ENCODE measurements at regions not wholly inside any gene's neighbourhood (a gene's known extent, or its start where the extent isn't known, plus 50 kb on each side); places are given as distances from the start of the nearest gene placed in this dataset.
"Not testable (repeated sequence)": the region's sequence is repeated elsewhere in the genome, so short reads cannot be mapped to it uniquely, and the experiment has no call there.

DNA sequence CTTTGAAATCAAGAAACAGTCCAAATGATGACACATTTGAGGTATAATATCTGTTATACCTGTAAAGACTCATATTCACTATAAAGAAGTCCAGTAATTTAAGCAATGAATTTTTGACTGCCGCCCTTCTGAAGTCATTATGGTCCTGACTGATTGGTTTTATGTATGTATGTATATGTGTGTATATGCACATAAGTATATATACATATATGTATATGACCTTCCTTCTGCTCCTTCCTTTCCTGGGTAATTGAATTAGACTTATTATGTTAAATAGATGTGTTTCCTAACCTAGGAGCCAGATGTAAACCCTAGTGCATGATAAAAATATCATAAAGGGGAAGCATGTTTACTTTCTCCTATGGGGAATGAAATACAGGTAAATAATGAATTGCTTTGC lies 343.1 kb upstream of the BRINP1 start:
- DNase-seq: no peak

DNA sequence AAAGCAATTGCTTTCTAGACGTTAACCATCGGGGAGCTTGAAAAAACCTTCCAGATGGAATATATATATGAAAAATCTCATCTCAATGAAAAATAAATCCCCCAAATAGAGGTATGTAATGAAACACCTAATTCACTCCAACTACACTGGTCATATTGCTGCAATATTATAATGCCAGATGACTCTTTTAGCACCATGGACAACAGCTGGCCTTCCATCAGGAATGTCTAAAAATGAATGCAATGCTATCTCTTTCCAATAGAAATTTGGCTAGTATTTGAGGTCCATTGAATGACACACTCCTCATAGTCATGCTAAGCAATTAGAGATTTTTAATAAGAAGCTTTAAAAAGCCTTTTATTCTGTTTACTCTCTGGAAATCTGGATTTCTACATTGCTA lies 340.2 kb upstream of the BRINP1 start:
- no peak for DNase-seq

DNA sequence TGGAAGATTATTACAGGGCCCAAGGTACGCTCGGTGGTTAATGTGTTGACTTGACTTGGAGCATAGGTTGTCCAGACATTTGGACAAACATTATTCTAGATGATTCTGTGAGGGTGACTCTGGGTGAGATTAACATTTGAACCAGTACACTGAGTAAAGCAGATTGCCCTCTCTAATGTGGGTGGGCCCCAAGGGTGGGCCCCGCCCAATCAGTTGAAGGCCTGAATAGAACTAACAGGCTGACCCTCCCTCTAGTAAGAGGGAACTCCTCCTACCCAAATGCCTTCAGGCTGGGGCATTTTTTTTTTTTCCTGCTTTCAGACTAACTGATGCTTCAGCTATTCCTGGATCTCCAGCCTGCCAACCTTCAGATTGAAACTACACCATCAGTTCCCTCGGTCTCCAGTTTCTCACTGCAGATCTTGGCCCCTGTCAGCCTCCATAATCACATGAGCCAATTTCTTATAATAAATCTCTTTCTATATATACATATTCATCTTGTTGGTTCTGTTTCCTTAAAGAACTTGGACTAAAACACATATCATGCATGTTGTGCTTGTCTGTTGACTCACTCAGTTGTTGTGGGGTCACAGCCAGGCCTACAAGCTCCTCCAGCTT lies 338.1 kb upstream of the BRINP1 start:
- no peak for DNase-seq

DNA sequence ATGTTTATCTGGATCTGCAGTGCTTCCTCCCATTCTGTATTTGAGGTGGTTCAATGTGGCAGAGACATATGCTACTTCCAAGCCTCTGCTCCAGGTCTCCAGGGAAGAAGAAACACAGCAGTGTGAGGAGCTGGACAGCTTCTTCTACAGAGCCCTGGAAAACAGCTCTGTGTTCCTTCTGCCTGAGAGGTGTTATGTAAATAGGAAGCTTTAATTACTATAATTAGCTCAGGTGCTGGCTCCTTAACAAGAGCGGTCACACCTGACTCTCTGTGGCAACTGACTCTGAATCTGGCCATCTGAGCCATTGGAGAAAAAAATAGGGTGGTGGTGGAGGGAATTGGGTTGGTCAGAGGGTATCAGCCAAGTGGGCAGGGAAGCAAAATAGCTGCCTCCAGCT lies 332.4 kb upstream of the BRINP1 start:
- DNase-seq: no peak

DNA sequence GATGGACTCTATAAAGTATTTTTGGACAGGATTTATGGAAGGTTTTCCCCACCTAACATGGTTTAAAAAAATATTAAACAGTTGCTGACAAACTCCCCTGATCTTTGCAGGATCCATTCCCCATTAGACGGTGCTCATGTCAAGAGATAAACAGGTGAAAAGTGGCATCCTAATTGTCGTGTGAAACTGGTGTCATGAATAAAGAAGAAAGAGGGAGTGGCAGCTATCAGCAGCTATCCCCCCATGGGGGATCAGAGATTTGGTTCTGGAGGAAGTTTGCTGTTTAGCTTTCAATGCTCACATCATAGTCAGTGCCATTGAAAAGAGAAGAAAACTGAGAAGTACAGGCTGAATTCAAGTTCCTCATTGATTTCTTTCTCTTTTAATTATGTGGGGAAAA lies 329.3 kb upstream of the BRINP1 start:
- no peak for DNase-seq

DNA sequence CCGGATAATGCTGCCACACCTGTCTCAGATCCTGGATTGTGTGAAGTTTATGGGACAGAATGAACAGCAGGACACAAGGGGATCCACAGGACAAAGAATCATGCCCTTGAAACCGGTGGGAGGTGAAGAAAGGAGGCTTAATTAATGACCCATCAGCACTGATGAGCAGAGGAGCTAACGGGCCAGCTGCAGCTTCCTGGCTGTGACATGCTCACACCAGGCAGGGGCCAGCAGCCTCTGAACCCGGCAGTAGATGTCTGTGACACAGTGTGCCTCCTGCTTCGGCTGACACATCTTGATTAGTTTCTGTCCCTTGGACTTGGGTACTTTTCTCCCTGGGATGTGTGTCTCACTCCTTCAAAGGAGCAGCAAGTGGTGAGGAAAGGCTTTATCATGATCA lies 328.8 kb upstream of the BRINP1 start:
- DNase-seq: no peak

DNA sequence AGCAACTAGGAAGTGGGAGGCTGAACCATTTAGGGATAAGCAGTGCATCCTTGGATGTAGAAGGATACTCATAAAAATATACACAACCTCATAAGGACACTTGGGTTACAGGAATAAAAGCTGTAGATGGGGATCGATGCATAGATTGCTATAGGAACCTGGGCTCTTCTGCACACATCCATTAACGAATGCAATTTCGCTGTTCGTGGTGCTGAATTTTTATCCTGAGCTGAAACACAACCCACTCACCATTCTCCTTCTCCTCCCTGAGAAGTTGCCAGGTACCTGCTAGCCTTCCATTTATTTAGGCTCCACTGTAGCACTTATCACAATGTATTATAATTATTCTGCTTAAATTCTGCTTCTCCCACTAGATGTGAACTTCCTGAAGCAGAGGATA lies 320.6 kb upstream of the BRINP1 start:
- no peak for DNase-seq

DNA sequence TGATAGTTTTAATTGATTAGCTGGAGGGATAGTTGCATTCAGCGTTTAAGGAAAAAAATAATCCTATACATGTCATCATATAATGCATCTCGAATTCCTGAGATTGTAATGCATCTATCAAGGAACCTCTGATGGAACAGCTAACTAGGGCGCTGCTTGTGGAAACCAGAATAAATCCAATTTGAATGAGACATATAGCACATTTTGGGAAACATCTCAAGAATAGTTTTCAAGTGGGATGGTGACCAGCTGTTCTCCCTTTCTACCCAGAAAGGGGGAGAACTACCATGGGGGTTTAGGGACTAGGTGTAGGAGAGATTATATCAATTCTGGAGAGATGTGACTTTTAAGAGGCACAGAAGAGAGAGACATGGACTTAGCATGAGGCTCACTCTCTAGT lies 319.3 kb upstream of the BRINP1 start:
- DNase-seq: no peak

DNA sequence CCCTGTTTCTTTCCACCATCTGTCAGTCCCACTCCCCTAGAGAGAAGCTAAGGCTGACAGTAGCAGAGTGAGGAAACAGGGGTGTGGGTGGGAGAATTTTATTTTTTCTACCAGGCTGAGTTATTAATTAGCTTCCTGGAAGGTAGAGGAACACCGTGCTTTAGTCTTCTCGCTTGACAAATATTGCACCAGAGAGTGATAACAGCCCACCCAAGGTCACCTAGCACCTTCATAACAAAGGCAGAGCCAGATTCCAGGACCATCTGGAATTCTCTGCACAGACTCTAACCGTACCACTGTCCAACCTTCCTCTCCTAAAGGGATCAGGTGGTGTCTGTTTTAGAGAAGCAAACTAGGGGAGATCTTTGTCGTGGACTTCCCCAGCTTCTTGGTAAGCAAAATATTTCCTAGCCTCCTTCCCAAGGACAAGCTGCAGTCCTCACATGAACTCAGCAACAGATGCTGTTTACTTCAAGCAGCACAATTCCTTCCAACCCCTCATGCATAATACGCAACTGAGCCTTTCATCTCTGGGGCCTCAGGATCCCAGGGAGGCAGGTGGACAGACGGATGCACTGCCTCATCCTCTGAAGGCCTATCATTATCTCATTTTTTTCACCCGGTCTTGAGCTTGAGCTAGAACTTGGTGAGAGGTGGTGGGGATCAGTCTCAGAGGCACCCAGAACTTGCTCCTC lies 308.7 kb upstream of the BRINP1 start:
- DNase-seq: no peak

DNA sequence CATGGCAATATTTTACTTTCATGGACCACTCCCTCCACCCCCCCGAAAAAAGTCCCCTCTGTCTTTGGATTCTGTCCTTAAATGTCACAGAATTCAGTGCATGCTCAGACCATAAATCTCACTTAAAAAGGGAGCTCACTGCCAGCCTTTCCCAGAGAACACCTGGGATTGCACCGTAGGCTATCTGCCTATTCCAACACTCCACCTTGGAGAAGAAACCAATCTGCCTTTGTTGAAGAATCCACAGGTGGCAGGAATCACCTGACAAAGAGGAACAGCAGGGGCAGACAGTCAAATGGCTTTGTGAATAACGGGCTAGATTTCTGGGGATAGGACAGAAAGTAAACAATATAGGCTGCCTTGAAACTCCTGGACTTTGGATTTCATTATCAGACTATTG lies 306.7 kb upstream of the BRINP1 start:
- DNase-seq: no peak

DNA sequence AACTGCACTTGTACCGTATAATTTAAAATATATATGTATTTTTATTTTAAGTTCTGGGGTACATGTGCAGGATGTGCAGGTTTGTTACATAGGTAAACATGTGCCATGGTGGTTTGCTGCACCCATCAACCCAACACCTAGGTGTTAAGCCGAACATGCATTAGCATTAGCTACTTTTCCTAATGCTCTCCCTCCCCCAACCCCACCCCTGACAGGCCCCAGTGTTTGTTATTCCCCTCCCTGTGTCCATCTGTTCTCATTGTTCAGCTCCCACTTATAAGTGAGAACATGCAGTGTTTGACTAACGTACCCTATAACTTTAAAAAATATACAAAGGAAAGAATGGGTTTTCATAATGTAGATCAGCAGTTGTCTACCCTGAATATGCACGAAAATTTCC lies 303.5 kb upstream of the BRINP1 start:
- DNase-seq: not testable (repeated sequence)

DNA sequence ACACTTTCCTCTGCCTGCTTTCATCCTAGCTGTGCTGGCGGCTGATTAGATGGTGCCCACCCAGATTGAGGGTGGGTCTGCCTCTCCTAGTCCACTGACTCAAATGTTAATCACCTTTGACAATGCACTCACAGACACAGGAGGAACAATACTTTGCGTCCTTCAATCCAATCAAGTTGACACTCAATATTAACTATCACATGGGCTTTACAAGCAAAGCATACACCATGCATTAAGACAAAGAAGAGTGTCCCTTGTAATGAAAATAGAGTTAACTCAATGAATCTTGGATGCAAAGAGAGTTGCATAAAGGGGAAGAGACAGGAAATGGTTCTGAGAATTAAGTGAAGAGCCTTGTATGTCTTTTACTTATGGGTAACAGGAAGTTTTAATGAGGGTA lies 298.7 kb upstream of the BRINP1 start:
- DNase-seq: no peak

DNA sequence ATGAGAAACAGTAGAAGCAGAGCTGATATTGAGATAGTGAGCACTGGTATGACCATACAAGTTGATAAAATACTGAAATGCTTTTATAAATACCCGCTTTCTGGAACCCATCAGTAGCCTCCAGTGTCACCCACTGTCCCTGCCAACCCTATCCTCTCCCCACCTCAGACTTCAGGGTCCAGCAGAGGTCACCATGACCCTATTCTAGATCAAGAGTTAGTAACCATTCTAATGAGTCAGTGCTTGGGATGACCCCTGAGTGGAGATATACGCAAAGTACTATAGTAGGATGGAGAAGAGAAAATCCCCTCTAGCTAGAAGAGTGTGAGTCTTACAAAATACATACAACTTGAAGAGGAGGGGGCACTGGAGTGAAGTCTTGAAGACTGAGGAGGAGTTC lies 297.9 kb upstream of the BRINP1 start:
- DNase-seq: no peak

DNA sequence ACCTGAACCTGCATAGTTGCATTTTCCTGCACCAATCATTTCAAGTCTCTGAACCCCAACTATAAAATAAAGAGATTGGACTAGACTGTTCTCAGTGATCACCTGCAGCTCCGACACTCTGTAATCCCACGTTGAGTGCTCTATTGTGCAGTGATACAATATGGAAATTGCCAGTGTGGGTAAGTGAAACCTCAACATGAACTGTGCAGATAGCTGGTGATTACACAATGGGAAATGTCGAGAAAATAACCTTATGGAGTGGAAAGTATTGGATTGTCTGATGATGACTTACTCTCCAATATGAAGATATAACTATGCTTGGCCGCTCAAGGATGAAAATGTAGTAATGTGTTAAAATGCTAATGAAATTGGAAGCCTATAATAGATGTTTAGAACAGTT lies 293.1 kb upstream of the BRINP1 start:
- no peak for DNase-seq

DNA sequence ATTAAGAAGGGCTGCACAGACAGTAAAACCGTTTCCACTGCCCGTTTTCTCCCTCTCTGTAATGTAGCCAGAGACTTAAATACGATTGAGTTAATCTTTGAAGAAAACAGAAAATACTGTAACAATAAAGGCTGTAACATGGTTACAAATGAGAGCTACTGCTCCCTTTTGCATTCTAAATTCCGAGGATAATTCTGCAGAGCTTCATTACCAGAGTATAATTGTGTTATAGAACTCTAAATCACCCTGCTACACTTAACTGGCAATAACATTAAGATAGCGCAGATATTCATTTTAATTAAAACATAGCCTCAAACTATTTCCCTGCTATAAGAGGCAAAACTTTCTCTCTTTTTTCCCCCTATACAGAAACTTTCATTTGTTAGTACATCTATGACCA lies 283.7 kb upstream of the BRINP1 start:
- DNase-seq: no peak

DNA sequence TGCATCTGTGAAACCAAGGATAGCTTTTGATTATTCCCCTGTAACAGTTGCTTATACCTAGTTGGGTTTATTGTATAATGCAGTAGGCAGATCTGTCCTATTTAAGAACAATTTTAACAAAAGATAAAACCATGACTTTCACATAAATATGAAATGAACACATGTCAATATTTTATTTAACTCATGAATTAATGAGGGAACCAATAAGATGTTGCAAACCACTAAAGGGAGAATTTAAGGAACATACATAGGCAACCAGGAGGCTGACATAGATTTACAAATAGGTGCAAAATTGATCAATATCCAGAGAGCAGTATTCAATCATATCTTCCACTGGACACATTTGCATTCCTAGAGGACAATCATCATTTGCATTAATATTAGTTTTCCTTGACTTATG lies 280.0 kb upstream of the BRINP1 start:
- DNase-seq: no peak

DNA sequence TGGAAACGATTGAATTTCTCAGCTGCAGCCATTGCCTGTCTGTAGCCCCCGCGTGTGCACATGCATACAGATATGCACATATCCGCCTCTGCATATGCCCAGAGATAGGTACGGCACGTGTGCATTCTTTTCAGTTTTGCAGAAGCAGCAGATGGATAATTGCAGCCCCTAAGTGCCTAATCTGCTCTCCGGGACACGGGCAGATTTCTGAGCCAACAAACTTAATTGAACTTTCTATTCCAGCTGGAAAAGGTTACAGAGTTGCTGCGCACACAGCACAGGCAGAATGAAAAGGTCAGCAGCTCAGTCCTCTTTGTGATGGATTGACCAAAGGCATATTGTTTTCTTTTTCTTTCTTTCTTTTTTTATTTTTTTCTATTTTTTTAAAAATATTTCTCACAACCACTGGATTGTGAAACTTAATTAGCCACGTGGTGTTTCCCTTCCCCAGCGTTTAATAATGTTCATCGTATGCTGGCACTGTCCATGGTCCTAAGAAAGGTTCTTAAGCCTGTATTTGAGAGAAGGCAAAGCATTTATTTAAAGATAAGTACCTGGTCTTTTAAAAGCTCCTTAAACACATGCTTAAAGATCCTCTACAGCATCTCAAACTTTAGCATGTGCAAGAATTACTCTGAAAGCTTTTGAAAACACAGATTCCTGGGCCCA lies 270.2 kb upstream of the BRINP1 start:
- DNase-seq: no peak

DNA sequence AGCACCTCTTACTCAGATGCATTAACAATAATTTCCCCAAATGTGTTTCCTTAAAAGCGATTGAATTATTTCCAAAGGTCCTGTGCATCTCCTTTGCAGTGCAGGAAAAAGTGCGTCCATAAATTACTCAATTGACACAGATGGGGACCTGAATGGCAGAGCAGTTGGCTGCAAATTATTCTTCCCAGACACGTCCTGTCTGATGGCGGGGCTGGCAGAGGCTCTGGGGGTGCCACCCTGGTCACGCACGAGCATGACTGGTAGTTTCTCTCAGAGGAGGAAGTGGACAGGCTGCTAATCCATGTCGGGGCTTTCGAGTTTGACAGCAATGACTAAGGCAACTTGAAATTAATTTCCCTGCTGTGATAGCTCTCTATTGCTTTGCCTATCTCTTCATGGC lies 264.8 kb upstream of the BRINP1 start:
- DNase-seq: no peak

DNA sequence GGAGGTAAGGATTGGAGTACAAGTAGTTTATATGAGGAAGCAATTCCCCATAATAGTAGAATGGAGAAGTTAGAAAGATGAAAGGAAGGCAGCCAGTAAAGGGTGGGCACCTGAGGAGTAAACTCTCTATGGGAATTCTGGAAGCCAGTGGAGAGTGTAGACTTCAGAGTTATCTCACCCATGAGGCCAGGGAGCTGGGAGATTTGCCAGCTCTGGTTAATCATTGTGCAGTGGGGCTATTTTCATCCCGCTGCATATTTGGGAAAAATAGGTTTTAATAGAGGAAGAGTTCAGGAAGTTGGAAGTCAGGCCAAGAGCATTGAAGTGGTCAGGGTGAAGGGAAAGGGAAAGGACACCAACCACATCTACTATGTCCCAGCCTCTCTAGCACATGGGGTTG lies 242.3 kb upstream of the BRINP1 start:
- DNase-seq: no peak

DNA sequence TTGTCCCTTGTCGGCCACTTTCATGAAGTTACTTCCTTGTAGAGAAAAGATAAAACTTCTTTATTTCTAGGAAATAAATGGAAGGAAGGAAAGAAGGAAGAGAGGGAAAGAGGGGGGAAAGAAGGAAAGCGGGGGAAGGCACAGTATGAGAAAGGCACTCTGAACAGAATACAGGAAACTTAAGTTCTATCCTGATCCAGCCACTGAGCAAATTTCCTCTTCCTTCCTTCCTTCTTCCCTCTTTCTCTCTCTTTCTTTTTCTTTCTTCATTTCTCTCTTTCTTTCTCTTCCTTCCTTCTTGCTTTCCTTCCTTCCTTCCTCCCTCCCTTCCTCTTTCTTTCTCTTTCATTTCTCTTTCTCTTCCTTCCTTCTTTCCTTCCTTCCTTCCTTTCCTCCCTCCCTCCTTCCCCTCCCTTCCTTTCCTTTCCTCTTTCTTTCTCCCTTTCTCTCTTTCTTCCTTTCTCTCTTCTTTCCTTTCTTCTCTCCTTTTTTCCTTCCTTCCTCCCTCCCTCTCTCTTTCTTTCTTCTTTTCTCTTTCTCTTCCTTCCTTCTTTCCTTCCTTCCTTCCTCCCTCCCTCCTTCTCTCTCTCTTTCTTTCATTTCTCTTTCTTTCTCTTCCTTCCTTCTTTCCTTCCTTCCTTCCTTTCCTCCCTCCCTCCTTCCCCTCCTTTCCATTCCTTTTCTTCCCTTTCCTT lies 240.2 kb upstream of the BRINP1 start:
- DNase-seq: no peak

DNA sequence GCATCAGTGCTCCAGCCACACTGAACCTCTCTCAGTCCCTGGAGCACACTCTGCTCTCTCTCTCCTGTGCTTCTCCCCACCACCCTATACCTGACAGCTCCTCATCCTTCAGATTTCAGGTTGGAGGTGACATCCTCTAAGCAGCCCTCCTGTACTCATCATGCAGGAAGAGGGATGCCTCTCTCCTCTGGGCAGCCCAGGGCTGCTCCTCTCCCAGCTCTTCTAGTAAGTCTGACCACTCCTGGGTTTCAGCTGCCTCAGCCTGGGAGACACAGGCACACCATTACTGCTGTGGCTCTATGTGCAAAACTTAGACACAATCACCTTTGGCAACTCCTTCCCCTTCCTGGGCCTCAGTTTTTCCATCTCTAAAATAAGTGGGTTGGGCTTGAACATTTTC lies 232.4 kb upstream of the BRINP1 start:
- no peak for DNase-seq

DNA sequence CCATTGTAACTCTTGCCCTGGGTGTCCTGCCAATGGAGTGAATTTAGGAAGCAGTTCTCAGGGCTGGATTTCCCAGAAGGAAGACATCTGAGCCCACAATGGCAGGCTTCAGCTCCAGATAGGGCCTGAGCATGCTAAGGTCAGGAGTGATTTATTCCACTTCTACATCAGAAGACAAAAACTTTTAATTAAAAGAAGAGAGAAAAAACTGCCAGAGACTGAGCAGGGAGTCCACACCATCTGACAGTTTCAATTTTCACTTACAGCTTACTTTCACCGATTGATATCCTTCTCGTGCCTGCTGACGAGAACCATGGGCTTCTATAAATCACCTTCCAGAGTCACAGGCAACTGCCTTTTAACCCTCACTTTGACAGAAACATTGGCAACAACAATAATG lies 228.3 kb upstream of the BRINP1 start:
- DNase-seq: no peak

DNA sequence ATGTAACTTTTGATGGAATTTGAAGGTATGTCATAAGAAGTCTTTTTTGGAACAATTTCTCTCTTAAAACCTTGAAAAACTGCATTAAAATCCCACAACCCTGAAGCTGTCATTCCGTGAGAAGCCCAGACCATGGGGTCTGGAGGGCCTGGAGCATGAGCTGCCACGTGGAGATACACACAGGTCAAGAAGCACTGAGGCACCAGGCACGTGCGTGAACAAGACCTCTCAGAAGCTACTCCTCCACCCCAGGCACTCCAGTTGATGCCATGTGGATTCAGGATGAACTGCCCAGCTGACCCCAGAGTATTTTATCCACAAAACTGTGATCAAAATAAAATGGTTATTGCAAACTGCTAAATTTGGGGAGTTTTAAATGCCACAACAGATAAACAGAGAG lies 227.5 kb upstream of the BRINP1 start:
- no peak for DNase-seq
